ENCODE measurements at regions not wholly inside any gene's neighbourhood (a gene's known extent, or its start where the extent isn't known, plus 50 kb on each side); places are given as distances from the start of the nearest gene placed in this dataset.

DNA sequence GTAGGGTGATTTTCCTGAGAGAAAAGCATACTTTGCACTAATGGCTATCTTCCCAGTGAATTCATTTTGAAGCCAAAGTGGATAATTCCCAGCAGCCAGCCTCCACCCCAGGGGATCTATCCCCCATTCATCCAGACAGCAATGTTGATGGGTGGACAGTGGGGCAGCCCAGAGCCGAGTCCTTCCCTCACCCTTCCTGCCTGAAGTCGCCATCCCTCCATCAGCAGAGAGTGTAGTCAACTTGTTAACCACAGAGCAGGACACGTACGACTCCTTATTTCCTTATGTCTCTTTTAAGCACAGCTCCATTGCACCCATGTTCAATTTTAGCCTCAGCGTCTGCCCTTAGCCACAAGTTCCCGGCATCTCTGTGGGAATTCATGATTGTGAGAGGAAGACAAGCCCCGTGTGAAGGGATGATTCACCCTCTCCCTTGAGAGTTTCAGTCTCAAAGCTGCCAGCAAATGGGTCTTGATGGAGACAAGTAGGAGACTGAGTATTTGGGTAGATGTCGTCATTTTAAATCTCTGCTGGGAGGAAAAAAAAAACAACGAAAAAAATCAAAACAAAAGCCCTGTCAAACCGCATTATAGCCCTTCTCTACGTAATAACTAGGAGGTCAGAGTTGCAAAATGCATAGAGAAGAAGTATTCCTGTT is 58.3 kb upstream of the MEDAG start:
- peak overlapping the region; percentile 58 to 76 for H3K27ac ChIP-seq

DNA sequence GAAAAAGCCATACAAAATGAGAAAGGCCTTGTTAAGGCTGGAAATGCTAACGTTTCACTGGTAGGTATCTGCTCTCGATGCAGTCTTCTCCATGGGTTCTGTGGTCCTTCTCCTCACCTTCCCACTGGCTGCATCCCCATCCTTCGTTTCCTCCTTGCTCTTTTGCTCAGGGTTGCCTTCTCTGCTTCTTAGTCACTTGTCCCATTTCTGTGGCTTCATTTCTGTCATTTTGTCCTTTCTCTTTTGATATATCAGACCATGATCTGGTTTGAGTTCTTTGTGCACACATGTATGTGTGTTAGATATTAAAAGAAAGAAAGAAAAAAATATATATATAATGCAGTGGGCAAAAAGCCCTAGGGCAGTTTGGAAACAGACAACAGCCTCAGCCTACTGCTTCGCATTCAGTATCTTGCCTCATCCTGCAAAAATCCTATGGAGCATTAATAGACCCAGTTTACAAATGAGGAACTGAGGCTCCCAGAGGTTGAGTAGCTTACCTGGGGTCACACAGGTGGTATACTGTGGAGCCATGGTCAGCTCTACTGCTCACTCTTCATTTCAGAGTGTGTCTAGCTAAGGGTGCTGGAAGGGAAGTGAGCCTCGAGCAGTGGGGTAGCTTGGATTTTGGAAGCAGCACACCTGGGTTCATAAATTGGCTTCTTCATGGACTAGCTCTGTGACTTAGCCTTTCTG is 57.6 kb upstream of the MEDAG start:
- Histone ChIP-seq H3K9me3 (no peaks in the 10 kb centered on the region), H3K27ac (peak overlapping the region; percentile 58 to 76), H3K36me3 (no peaks in the 10 kb centered on the region), H3K4me1 (no peaks in the 10 kb centered on the region), H3K4me3 (no peak overlapping the region), H3K27me3 (no peaks in the 10 kb centered on the region)
- TF ChIP-seq POLR2A (IDR thresholded peaks at IDR 0.05): no peak
- intact Hi-C loops (cut with DNase I; ENCODE audit: low total_unique reads): no loop called here
- no peak for DNase-seq

More for the DNA sequence above, 58.3 kb upstream of the MEDAG start:
- Histone ChIP-seq H3K27me3 (no peaks in the 10 kb centered on the region), H3K4me1 (no peaks in the 10 kb centered on the region), H3K9me3 (no peaks in the 10 kb centered on the region), H3K36me3 (no peaks in the 10 kb centered on the region), H3K4me3 (no peak overlapping the region)
- TF ChIP-seq POLR2A (IDR thresholded peaks at IDR 0.05) (no peak), CTCF (IDR thresholded peaks at IDR 0.05) (no peak)
- intact Hi-C loops (cut with DNase I; ENCODE audit: low total_unique reads): no loop called here
- peak; percentile 42 to 69 for DNase-seq

DNA sequence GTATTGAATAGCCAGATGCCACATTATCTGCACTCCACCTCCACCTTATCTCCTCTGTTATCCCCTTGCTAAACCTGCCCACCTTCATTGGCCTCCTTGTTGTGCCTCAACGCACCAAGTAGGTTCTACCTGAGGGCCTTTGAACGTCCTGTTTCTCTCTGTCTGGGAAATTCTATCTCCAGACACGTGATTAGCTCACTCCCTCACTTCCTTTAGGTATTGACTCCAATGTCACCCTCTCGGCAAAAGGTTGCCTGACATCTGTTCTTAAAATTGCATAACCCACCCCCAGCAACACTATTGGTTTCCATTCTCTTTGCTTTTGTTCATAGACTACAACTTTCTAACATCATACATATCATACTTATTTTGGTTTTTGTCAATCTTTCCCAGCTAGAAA is 56.5 kb upstream of the MEDAG start:
- TF ChIP-seq POLR2A (IDR thresholded peaks at IDR 0.05) (no peak), CTCF (IDR thresholded peaks at IDR 0.05) (no peak)
- Histone ChIP-seq H3K4me3 (no peak overlapping the region), H3K27me3 (no peaks in the 10 kb centered on the region), H3K4me1 (no peaks in the 10 kb centered on the region), H3K27ac (no peak overlapping the region), H3K9me3 (no peaks in the 10 kb centered on the region), H3K36me3 (no peaks in the 10 kb centered on the region)
- intact Hi-C loops (cut with DNase I; ENCODE audit: low total_unique reads): no loop called here
- DNase-seq: no peak

GRCh38 chr13:30850204-30850866 is 55.7 kb upstream of the MEDAG start:
- no peak overlapping the region for H3K4me3 ChIP-seq
- intact Hi-C loops (cut with DNase I; ENCODE audit: low total_unique reads): no loop called here
- H3K27me3 ChIP-seq: no peaks in the 10 kb centered on the region
- no peaks in the 10 kb centered on the region for H3K4me1 ChIP-seq
- no peaks in the 10 kb centered on the region for H3K36me3 ChIP-seq
- no peaks in the 10 kb centered on the region for H3K9me3 ChIP-seq
- no peak for DNase-seq
- no peak overlapping the region for H3K27ac ChIP-seq
- TF ChIP-seq CTCF (IDR thresholded peaks at IDR 0.05) (no peak), POLR2A (IDR thresholded peaks at IDR 0.05) (no peak)

- Histone ChIP-seq H3K9me3 (no peaks in the 10 kb centered on the region), H3K27me3 (no peaks in the 10 kb centered on the region), H3K36me3 (no peaks in the 10 kb centered on the region), H3K4me1 (no peaks in the 10 kb centered on the region), H3K27ac (no peak overlapping the region), H3K4me3 (no peak overlapping the region)
- no peak for TF ChIP-seq CTCF (IDR thresholded peaks at IDR 0.05)
- no peak for TF ChIP-seq POLR2A (IDR thresholded peaks at IDR 0.05)
- no peak for DNase-seq
- intact Hi-C loops (cut with DNase I; ENCODE audit: low total_unique reads): no loop called here
Measured at GRCh38 chr13:30850867-30851211, 55.2 kb upstream of the MEDAG start.

Measured in uterus (tissue), 3 donors.